GM19025 (cell line): ENCODE measurements at regions not wholly inside any gene's neighbourhood (a gene's known extent, or its start where the extent isn't known, plus 50 kb on each side); places are given as distances from the start of the nearest gene placed in this dataset.
A peak's percentile ranks its signal among the peaks of the same experiment; 100 is the strongest.

ENCODE experiments used
- ATAC-seq: cut with Tn5 transposase; IDR thresholded peaks from one replicate; pipeline ENCODE4 v1.9.1; 2021; ENCODE audit warnings: mild to moderate bottlenecking, low read depth, moderate library complexity; ENCODE audit not compliant: unreplicated experiment

DNA sequence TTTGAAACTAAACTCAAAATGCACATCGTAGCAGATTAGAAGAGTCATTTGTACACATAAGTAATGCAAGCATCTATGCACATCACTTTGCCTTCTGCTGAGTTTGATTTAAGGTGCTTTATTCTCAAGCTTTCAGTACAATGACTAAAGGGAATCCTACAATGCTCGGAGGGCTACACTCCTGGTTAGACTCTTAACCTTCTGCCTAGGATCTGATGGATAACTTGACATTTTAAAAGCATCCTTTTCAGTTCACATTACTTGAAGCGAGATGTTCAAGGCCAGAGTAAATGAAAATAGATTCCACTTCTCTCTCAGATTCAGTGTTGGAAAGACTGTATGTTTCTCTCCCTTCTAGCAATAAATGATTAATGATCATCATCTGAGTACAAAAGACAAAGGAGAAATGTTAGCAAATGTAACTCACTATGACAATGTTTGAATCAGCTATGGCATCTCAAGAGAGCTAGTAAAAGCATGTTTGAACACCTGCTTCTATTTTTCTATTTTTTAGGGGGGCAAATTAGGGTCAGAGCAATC lies 259.2 kb upstream of the ANO3 start:
- ATAC-seq: no peak

DNA sequence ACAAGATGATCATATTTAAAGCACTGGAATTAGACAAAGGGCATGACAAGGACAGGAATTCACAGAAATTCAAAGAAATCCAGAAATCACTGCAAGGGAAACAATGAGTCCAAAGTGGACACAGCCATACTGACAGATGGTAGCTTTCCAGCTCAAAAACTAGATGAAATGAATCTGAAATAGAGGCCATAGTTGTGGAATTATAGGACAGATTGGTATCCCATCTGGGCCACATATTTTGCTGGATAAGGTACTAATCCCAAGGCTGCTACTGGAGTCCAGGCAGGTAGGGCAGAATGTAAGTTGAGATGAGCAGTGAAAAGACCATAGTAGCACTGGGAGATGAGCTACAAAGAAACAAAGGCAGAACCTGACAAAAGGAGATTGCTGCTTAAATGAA lies 258.3 kb upstream of the ANO3 start:
- no peak for ATAC-seq

DNA sequence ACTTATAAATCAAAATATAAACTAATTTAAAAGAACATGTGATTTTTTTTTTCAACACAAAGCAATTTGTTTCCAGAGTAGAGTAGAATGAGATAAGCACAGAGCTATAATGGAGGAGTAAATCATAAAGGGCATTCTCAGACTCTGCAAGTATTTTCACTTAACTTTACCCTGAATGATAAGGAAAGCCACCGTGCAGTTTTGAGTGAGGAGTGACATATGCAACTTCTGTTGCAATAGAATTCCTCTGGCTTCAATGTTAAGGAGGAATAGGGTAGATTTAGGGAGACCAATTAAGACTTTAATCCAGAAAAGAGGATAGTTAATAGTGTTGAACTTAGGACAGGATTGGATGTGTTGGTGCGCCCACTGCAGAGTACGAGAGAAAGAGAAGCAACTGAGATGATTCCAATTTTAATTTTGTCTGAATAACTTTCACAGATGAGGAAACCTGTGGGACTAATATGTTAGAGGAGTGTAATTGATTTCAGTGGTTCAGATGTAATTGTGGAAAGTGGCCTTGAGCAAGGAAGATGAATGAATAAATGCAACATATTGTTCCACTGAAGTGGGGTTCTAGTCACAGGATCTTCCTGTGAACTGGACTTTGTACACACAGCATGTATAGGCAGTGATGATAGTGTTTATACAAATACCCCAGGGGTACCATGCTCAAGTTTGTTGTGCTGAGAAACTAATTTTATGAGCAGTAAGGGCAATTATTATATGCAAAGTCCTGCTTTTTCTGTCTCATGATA lies 255.5 kb upstream of the ANO3 start:
- ATAC-seq: no peak

DNA sequence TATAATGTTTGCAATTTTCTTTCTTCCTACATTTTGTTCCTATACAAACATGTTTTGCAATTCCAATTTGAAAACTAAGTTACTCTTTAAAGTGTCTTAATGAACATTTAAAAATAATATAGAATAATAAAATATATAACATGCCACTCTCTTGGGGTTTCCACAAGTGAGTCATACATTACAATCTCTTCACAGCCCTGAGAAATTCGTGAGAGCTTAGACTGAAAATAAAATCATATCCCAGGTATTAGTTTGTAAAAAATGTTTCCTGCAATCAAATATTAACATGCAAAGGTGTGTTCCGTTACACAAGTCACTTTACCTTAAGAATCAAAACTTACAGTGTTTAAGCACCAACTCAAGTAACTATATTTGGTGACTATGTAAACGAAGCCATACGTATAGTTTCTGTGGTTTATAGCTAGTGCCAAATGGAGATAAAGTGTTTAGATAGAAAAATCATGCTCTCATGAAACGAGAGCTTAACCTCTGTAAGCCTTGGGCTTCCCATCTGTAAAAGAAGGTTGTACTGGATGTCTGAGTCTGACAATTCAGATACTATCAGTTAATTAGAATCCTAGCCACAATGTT lies 253.6 kb upstream of the ANO3 start:
- ATAC-seq: no peak

DNA sequence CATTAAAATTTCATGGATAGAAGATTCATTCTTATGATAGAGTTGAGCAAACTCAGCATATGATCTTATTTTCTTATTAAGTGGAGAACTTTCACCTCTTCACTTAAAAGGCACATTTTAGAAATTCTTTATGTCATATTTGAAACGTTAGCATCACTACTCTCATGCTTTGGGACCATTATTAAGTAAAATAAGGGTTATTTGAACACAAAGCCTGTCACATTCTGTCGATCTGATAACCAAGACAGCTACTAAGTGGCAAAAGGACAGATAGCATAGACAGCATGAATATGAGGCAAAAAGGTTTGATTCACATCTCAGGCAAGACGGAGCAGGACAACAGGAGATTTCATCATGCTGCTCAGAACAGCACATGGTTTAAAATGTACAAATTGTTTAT lies 247.6 kb upstream of the ANO3 start:
- no peak for ATAC-seq

DNA sequence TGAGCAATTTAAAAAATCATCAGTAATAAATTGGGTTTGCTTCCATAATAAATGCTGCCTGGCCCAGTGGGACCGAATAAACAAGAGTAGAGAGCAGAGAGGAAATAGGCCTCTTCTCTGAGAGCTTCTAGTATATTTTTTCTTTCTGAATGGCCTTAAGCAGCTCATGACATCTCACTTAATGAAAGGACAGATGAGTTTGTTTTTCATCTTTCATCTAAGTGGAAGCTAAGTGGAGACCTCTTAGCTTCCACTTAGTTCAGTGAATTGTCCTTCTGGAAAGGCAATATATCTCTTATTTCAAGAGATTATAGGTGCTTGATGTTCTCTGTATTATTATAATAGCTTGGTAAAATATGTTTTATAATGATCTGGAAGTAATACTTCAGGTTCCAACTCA lies 245.9 kb upstream of the ANO3 start:
- ATAC-seq: no peak

DNA sequence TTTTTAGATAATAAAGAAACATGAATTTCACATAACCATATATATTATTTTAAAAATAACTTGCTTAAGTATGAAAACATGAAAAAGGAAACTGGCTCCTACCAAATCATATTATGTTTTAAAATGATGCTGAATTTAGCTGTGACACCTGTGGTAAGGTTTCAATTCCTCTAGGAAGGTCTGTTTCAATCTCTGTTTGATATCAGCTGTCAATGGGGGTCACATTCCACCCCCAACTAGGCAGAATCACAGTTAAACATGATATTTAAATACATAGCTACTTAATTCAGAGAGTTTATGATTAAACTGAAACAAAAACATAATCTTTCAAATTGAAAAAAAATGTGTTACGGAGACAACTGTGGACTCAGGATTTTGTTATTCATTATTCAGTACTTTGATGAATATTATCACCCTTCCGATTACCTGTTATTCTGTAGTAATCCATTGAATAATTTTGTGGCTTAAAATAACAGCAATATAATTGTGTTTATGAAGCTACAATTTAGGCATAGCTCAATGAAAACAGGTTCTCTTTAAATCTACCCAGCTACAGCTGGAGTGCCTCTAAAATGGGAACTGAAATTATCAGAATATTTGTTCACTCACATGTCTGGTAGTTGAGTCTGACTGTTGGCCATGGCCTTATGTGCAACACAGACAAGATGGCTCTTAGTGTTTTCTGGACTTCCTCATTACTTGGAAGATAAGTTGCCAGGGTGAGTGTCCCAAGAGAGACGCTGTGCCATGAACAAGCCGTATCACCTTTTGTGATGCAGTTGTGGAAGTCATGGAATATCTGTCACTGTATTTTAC lies 244.6 kb upstream of the ANO3 start:
- ATAC-seq: peak; percentile 96

DNA sequence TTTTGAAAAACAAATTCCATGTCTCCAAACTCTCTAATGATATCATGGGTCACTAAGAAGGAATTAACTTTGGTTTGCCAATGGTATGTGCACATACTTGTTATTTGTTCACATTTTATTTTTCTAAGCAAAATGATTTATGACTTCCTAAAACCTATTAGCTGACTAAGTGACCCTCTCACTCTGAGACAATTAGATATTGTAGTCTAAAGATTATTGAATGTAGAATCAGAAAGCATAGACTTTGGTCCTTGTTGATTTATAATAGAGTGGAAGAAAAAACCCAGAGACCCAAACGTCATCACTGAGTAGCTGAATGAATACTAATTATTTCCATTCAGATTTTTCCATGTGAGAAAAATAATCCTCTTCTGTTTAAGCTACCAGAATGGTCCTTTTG lies 243.5 kb upstream of the ANO3 start:
- no peak for ATAC-seq

DNA sequence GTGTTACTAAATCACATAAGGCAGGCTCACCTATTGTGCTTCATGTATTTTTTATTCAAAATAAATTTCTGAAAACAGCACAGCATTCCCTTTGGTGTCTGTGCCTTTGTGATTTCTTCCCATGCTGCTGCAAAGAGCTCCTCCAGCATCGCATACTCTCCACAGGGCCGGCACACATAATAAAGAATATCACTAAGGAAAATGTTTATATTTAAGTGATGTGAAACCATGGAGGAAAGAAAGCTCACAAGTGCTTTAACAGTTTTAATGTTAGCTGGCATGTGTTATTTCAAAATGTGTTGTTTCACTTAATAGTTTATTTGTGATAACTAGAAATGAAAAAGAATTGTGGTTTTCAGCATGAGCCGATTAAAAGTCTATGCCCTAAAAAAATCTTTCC lies 241.3 kb upstream of the ANO3 start:
- no peak for ATAC-seq

DNA sequence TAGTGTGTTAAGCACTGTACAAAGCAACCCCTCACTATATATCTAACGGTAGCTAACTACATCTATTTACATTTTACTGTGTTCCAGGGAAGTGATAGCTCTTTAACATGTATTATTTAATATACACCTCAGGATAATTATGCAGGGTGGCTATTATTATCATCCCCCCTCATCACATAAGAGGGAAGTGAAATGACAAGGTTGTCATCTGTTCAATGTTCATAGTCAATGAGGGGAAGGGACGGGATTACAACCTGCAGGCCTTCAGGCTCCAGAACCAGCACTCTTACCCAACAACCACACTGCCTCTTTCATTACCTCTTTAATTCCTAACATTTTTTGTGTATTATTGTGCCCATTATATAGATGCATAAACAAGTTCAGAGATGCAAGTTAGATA lies 238.7 kb upstream of the ANO3 start:
- no peak for ATAC-seq

DNA sequence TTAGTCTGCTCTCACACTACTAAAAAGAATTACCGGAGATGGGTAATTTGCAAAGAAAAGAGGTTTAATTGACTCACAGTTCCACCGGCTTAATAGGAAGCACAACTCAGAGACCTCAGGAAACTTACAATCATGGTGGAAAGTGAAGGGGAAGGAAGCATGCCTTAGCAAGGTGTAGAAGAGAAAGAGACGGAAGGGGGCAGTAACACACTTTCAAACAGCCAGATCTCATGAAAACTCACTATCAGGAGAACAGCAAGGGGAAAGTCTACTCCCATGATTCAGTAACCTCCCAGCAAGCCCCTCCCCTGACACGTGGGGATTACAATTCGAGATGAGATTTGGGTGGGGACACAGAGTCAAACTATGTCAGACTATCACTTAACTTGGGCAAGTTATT lies 236.6 kb upstream of the ANO3 start:
- no peak for ATAC-seq

DNA sequence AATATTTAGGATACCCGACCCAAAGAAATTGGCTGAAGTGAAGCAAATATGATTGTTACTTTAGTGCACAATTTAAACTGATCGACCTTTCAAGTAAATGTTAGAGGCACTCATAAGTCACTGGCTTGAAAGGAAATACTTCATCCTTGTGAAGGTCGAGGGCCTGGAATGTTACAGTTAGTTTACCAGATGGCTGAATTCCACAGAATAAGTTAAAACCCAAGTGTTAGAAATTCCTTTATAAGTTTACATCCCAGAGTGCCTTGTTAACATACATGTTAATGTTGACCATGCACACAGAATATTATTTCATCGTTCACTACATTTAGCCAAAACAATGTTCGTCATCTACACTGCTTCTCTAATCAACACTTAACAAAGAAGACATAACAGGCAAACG lies 235.5 kb upstream of the ANO3 start:
- ATAC-seq: no peak

DNA sequence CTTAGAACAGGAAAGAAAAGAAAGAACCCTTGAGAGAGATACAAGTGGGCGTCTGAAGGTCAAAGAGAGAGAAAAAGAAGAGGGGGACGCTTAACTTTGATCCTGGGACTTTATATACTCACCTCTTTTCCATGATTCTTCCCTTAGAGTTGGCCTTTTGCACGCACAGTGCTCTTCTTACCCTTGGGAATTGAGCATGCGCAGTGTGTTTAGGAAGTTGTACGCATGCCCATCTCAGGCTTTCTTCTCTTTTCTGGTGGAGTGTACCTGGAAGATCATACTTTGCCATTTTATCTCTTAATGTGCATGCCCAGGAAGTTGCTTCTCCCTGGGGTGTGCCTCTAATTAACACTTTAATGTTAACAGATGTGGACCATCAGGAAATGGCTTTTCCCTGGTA lies 229.6 kb upstream of the ANO3 start:
- ATAC-seq: no peak

DNA sequence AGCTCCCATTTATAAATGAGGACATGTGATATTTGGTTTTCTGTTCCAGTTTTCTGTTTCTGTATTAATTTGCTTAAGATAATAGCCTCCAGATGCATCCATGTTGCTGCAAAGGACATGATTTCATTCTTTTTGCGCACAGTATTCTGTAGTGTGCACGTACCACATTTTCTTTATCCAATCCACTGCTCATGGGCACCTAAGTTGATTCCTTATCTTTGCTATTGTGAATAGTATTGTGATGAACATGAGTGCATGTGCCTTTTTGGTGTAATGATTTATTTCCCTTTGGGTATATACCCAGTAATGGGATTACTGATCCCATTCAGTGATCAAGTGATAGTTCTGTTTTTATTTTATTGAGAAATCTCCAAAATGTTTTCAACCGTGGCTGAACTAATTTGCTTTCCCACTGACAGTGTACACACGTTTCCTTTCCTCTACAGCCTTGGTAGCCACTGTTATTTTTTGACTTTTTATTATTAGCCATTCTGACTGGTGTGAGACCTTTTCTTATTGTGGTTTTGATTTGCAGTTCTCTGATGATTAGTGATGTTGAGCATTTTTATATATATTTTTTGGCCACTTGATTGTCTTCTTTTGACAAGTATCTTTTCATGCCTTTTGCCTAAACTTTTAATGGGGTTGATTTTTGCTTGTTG lies 226.0 kb upstream of the ANO3 start:
- ATAC-seq: no peak

DNA sequence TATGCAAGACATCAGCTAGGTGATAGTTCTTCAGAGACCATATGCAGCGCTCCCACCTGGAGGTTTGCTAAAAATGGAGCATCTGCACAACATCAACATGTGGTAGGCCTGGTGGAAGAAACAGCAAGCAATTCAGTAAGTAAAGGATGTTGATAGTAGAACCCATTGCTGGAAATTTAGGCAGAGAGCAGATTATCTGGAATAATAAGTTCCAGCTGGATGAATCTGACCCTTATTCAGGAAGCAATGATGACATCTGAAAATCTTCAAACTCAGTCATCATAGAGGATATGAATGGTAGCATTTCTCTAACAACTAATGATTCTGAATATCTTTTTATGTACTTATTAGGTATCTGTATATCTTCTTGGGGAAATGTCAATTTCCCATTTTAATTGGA lies 225.2 kb upstream of the ANO3 start:
- no peak for ATAC-seq

DNA sequence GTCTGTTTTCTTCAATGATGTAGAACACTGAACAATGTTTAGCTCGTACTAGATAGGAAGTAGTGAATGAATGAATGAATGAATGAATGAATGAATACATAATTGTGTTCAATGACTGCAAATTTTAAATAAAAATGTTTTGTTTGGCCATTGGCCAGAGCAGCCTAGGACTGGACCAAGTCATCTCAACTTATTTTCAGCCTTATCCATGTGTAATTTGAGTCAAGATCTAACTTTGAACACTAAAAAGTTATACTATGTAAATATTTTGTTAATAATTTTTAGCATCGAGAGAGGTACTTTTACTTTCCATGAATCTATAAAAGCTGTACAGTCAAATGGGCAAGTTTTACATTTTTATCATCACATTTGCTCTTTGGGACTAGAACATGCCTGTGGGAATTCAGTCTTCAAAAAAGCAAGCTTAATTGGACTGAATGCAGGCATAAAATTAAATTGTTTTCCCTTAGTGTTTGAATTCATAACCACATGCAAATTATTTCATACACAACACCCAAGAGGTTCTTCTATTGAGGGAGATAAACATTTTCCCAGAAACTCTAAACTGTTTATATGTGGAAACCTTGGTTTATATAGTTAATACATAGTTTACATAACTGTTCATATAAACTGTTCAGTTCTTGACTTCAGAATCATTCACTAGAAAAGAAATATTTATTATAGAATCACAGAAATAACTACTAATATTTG lies 222.1 kb upstream of the ANO3 start:
- no peak for ATAC-seq

DNA sequence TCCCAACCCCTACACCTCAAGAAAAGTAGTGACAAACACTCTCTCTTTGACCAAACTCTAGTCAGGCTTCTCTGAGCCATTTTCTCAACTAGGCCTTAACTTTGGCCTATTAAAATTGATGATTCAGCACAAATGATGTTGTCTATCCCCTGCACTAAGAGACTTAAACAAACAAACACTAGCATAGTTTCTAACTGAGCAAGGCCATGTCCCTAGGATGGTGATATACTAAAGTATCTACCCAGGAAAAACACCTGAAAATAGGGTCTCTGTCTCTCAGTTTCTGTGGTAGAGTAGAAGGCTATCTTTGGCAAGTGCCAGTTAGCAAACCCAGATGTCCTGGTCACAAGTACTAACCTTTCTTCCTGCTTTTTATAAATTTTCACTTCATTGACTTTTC lies 219.7 kb upstream of the ANO3 start:
- no peak for ATAC-seq

DNA sequence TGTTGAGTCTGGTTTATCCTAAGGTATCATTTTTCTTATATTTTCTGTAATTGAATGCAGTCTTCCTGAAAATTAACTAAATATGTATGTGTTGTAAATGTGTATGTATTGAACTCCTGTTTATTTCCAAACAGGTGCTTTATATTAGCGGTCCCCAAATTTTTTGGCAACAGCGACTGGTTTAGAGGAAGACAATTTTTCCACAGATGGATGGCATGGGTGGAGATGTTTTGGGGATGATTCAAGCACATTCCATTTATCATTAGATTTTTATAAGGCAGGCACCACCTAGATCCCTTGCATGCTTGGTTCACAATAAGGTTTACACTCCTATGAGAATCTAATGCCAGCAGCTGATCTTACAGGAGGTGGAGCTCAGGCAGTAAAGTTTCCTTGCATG lies 210.5 kb upstream of the ANO3 start:
- ATAC-seq: no peak

DNA sequence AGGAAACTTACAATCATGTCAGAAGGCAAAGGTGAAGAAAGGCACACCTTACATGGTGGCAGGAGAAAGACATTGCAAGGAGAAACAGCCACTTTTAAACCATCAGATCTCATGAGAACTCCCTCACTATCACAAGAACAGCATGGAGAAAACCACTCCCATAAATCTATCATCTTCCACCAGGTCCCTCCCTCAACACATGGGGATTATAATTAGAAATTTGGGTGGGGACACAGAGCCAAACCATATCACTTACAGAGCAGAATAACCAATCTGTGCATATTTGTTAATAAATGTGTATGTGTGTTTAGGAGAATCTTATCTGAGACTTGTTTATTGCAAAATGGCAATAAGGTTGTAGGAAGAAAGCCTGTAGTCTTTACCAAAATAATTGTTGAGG lies 205.2 kb upstream of the ANO3 start:
- ATAC-seq: no peak

DNA sequence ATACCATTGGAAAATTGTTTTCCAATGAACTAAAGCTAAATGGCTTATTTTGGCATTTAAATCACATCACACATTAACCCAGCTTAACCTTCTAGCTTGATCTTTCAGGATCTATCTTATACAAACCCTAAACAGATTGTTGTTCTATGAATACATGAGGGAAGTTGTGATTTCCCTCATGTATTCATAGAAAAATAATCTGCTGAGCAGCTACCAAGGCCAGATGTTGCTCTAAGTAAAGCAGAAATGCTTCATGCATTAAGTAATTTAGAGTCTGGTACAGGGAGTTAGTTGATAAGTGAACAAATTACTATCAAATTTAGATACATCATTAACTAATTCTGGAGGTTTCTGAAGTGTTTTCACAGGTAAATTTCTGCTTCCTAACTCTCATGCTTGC lies 204.6 kb upstream of the ANO3 start:
- no peak for ATAC-seq
